Colonic mucosa (tissue), 4 donors: ENCODE measurements at regions not wholly inside any gene's neighbourhood (a gene's known extent, or its start where the extent isn't known, plus 50 kb on each side); places are given as distances from the start of the nearest gene placed in this dataset.

Source experiments
- DNase-seq: peaks from one replicate; pipeline ENCODE4 v3.0.0-alpha.2; 2020
- H3K27ac ChIP-seq: fragments of 200-600 bp; one replicate; pipeline ENCODE4 v1.8.0; 2021
- H3K27me3 ChIP-seq: fragments of 200-600 bp; one replicate; pipeline ENCODE4 v1.8.0; 2021
- H3K36me3 ChIP-seq: fragments of 200-600 bp; one replicate; pipeline ENCODE4 v1.8.0; 2021
- H3K4me1 ChIP-seq: fragments of 200-600 bp; one replicate; pipeline ENCODE4 v1.8.0; 2021; ENCODE audit warnings: mild to moderate bottlenecking
- H3K4me3 ChIP-seq: fragments of 200-600 bp; one replicate; pipeline ENCODE4 v1.8.0; 2021
- H3K9ac ChIP-seq, 2 donors: one replicate each; pipeline ENCODE4 v1.7.0; 2013; ENCODE audit warnings: control low read depth in 2 of 2, low read depth in 2 of 2, low read length in 2 of 2
- H3K9me3 ChIP-seq: fragments of 200-600 bp; one replicate; pipeline ENCODE4 v1.8.0; 2021
- CTCF ChIP-seq: fragments of 200-600 bp; IDR thresholded peaks from one replicate; pipeline ENCODE4 v1.8.0; 2022; ENCODE audit warnings: antibody characterized with exemption, mild to moderate bottlenecking
- intact Hi-C: fragments of 100-400 bp; cut with DNase I; formaldehyde crosslinking; loops from one replicate; pipeline ENCODE4 v1.14.1; 2022
- donor health status: healthy.
- donor health status: DM: no; HTN: no; CAD: no.
- donor health status: DM: no; HTN: no; CAD: no.

- no peaks in the 10 kb centered on the region for H3K9me3 ChIP-seq
- H3K27ac ChIP-seq = no peak overlapping the region
- no peak overlapping the region for H3K9ac ChIP-seq
- intact Hi-C loops = no loop called here
- no peaks in the 10 kb centered on the region for H3K27me3 ChIP-seq
- H3K36me3 ChIP-seq = no peaks in the 10 kb centered on the region
- H3K4me1 ChIP-seq = no peaks in the 10 kb centered on the region
- H3K4me3 ChIP-seq = no peak overlapping the region
- DNase-seq = no peak
- no peak for TF ChIP-seq CTCF
Measured at GRCh38 chr3:194938845-194939531, 253.3 kb downstream of the FAM43A start.

DNA sequence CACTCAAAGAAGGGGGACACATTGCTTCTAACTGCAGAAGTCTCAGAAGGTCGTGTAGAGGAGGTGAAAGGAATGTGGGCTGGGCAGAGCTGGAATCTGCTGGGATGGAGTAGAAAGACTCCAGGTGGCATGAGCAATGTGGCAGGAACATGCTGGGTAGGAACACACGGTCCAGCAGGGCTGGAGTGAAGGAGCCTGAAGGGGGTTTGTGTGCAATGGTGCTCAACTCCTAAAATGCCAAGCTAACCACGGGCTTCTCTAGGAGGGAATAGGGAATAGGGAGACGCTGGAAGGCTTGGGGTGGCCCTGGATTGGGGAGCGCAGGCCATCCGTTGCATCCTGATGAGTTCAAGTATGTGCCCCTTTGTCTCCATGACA is 253.8 kb downstream of the FAM43A start:
- intact Hi-C loops = no loop called here
- Histone ChIP-seq H3K27ac (no peak overlapping the region), H3K4me3 (no peak overlapping the region), H3K9me3 (no peaks in the 10 kb centered on the region), H3K27me3 (no peaks in the 10 kb centered on the region), H3K4me1 (no peaks in the 10 kb centered on the region), H3K9ac (no peak overlapping the region), H3K36me3 (no peaks in the 10 kb centered on the region)
- TF ChIP-seq CTCF = no peak
- DNase-seq = no peak

GRCh38 chr3:194939949-194940770 is 254.5 kb downstream of the FAM43A start:
- Histone ChIP-seq H3K27ac (no peak overlapping the region), H3K4me1 (no peaks in the 10 kb centered on the region), H3K9ac (no peak overlapping the region), H3K36me3 (no peaks in the 10 kb centered on the region), H3K27me3 (no peaks in the 10 kb centered on the region), H3K9me3 (no peaks in the 10 kb centered on the region), H3K4me3 (no peak overlapping the region)
- no peak for DNase-seq
- intact Hi-C loops = no loop called here
- no peak for TF ChIP-seq CTCF

DNA sequence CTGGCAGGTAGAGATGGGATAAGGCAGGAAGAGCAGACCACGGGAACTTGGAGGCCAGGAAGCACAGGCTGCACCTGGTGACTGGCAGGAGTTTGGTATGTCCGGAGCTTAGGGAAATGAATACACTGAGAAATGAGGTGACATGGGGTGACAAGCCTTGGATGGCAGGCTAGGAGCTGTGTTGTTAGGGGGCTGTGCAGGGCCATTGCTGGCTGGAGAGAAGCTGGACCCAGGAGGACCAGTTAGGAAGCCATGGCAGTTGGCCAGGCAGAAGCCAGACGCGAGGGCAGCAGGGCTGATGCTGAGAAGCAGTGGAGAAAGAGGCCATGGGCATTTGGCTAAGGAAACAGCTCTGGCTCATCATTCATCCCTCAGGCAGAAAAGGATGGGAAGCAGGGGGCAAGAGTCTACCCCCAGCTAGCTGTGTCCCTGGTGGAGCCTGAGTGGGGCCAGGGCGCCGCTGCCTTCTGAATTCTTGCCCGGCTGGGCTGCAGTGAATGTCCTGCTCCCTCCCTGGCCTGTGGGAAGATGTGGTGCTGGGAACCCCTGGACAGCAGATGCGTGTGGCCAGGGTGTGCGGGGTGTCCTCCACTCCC is 255.8 kb downstream of the FAM43A start:
- Histone ChIP-seq H3K36me3 (no peaks in the 10 kb centered on the region), H3K27me3 (no peaks in the 10 kb centered on the region), H3K4me1 (no peaks in the 10 kb centered on the region), H3K9ac (no peak overlapping the region), H3K4me3 (no peak overlapping the region), H3K27ac (no peak overlapping the region), H3K9me3 (no peaks in the 10 kb centered on the region)
- intact Hi-C loops = no loop called here
- DNase-seq = no peak
- no peak for TF ChIP-seq CTCF

DNA sequence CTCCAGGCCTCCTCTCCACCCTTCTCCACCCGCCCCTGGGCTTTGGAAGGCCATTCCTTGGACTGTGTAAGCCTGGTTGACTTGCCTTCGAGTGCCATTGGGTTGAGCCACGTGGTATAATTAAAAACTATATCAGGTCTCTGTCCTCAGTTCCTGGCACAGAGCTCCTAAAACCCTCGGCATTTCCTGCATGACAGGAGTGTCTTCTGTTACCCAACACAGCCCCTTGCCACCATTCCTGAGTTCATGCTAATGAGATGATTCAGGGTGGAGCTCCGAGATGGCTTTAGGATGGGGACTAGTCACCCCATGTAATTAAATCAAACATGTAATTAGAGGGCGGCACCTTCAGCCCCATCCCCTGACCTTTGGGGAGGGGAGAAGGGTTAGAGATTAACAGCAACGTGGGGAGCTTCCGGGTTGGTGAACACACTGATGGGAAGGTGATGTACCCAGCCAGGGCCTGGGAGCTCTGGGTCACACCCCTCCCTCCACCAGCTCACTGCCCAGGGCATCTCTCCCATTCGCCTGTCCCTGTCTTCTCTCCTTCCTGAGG is 256.4 kb downstream of the FAM43A start:
- Histone ChIP-seq H3K9me3 (no peaks in the 10 kb centered on the region), H3K4me3 (no peak overlapping the region), H3K9ac (no peak overlapping the region), H3K27me3 (no peaks in the 10 kb centered on the region), H3K27ac (no peak overlapping the region), H3K36me3 (no peaks in the 10 kb centered on the region), H3K4me1 (no peaks in the 10 kb centered on the region)
- intact Hi-C loops = no loop called here
- TF ChIP-seq CTCF = no peak
- no peak for DNase-seq
